ENCODE measurements at regions not wholly inside any gene's neighbourhood (a gene's known extent, or its start where the extent isn't known, plus 50 kb on each side); places are given as distances from the start of the nearest gene placed in this dataset.

GRCh38 chr17:21549107-21549687 is 143.1 kb upstream of the KCNJ18 start:
- TF ChIP-seq SCRT2 (tag by site-specific recombination; IDR thresholded peaks at IDR 0.05) (no peak), ZBTB10 (tag by site-specific recombination; IDR thresholded peaks at IDR 0.05) (no peak), ZNF707 (tag by site-specific recombination; IDR thresholded peaks at IDR 0.05) (no peak), MZF1 (tag by site-specific recombination; IDR thresholded peaks at IDR 0.05; ENCODE audit: borderline replicate concordance) (no peak), ZNF585B (tag by site-specific recombination; IDR thresholded peaks at IDR 0.05) (no peak), ZNF302 (tag by site-specific recombination; IDR thresholded peaks at IDR 0.05; ENCODE audit: low read depth) (no peak), HIC1 (tag by site-specific recombination; IDR thresholded peaks at IDR 0.05) (no peak), ZNF354C (tag by site-specific recombination; IDR thresholded peaks at IDR 0.05; ENCODE audit: borderline replicate concordance, low read depth) (no peak)
- TF ChIP-seq, protein P1, sequence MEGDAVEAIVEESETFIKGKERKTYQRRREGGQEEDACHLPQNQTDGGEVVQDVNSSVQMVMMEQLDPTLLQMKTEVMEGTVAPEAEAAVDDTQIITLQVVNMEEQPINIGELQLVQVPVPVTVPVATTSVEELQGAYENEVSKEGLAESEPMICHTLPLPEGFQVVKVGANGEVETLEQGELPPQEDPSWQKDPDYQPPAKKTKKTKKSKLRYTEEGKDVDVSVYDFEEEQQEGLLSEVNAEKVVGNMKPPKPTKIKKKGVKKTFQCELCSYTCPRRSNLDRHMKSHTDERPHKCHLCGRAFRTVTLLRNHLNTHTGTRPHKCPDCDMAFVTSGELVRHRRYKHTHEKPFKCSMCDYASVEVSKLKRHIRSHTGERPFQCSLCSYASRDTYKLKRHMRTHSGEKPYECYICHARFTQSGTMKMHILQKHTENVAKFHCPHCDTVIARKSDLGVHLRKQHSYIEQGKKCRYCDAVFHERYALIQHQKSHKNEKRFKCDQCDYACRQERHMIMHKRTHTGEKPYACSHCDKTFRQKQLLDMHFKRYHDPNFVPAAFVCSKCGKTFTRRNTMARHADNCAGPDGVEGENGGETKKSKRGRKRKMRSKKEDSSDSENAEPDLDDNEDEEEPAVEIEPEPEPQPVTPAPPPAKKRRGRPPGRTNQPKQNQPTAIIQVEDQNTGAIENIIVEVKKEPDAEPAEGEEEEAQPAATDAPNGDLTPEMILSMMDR (tag by site-specific recombination; IDR thresholded peaks at IDR 0.05), result no peak
- TF ChIP-seq, protein P2, sequence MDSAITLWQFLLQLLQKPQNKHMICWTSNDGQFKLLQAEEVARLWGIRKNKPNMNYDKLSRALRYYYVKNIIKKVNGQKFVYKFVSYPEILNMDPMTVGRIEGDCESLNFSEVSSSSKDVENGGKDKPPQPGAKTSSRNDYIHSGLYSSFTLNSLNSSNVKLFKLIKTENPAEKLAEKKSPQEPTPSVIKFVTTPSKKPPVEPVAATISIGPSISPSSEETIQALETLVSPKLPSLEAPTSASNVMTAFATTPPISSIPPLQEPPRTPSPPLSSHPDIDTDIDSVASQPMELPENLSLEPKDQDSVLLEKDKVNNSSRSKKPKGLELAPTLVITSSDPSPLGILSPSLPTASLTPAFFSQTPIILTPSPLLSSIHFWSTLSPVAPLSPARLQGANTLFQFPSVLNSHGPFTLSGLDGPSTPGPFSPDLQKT (IDR thresholded peaks at IDR 0.05; ENCODE audit: borderline replicate concordance, low read depth, low read length), result no peak
- TF ChIP-seq, protein P3, sequence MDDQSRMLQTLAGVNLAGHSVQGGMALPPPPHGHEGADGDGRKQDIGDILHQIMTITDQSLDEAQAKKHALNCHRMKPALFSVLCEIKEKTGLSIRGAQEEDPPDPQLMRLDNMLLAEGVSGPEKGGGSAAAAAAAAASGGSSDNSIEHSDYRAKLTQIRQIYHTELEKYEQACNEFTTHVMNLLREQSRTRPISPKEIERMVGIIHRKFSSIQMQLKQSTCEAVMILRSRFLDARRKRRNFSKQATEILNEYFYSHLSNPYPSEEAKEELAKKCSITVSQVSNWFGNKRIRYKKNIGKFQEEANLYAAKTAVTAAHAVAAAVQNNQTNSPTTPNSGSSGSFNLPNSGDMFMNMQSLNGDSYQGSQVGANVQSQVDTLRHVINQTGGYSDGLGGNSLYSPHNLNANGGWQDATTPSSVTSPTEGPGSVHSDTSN (CRISPR knock-in tag; IDR thresholded peaks at IDR 0.05), result no peak

All from HEK293 (cell line).